ENCODE measurements at regions not wholly inside any gene's neighbourhood (a gene's known extent, or its start where the extent isn't known, plus 50 kb on each side); places are given as distances from the start of the nearest gene placed in this dataset.

DNA sequence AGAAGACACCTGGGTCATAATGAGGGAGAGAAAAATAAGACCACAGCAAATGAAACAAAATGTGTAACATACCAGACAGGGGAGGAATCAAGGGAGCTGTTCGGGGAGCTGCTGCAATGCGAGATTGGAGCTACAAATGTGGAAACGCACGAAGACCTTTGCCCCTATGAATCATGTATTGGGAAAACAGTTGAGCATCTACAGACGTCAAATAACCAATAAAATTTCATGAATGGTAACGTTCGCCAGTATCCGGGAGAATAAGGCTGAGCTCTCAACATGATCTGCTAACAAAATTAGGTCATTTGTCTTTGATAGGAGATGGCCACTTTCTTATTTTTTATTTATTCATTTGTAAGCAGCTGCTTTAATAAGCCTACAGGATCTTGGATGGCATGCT is 486.2 kb upstream of the RBFOX1 start:
- DNase-seq (ENCODE audit: extremely low read depth, low read depth): no peak
- TF ChIP-seq, protein P1, sequence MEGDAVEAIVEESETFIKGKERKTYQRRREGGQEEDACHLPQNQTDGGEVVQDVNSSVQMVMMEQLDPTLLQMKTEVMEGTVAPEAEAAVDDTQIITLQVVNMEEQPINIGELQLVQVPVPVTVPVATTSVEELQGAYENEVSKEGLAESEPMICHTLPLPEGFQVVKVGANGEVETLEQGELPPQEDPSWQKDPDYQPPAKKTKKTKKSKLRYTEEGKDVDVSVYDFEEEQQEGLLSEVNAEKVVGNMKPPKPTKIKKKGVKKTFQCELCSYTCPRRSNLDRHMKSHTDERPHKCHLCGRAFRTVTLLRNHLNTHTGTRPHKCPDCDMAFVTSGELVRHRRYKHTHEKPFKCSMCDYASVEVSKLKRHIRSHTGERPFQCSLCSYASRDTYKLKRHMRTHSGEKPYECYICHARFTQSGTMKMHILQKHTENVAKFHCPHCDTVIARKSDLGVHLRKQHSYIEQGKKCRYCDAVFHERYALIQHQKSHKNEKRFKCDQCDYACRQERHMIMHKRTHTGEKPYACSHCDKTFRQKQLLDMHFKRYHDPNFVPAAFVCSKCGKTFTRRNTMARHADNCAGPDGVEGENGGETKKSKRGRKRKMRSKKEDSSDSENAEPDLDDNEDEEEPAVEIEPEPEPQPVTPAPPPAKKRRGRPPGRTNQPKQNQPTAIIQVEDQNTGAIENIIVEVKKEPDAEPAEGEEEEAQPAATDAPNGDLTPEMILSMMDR (IDR thresholded peaks at IDR 0.05; ENCODE audit: low read depth, low read length): no peak

DNA sequence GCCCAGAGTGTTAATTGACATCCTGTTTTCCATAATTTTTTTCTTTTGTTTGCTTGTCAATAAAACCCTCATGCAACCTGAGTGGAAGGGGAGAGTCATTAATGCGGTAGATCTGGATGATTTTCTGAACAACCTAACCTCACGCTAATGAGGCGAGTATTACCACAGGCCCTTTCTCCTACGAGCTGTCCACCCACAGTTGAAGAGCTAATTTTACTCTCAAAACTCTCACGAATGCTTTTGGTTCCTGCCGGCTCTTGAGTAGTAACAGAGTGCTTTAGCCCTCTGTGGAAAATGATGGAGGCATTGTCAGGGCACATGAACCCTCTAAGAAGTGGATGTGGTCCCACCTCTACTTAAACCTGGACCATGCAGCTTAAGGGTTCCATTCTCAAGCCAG is 491.3 kb upstream of the RBFOX1 start:
- TF ChIP-seq, protein P1 (IDR thresholded peaks at IDR 0.05; ENCODE audit: low read depth, low read length): no peak
- DNase-seq (ENCODE audit: extremely low read depth, low read depth): no peak

DNA sequence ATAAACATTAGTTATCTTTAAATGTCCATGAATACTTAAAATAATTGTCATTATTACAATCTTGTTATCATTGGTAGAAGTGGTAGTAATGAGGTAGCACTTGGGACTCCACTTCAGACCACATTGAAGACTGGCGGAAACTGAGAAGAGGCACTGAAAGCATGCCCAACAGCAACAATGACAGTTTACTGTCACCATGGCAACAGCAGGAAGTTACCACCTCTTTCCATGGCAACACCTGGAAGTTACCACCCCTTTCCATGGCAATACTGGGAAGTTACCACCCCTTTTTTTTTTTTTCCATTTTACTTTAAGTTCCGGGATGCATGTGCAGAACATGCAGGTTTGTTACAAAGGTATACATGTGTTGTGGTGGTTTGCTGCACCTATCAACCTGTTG is 494.9 kb upstream of the RBFOX1 start:
- TF ChIP-seq, protein P1 (IDR thresholded peaks at IDR 0.05; ENCODE audit: low read depth, low read length): no peak
- DNase-seq (ENCODE audit: extremely low read depth, low read depth): no peak

DNA sequence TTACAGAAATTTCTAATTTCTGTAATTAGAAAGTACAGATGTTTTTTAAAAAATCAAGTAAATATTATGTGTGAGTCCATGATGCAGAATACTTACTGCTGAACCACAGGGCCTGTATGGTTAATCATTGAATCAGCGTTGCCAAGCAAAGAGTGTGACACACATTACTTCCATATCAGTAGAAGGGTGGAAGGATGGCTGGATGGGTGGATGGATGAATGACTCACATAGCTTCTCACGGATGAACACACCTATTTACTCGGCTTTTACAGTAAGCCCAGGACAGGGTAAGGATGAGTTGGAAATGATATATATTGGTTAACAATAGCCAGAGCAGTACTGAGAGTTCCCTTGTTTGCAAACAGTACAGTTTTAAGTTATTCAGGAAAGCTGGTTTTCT is 495.9 kb upstream of the RBFOX1 start:
- no peak for DNase-seq (ENCODE audit: extremely low read depth, low read depth)
- TF ChIP-seq, protein P1 (IDR thresholded peaks at IDR 0.05; ENCODE audit: low read depth, low read length): no peak

DNA sequence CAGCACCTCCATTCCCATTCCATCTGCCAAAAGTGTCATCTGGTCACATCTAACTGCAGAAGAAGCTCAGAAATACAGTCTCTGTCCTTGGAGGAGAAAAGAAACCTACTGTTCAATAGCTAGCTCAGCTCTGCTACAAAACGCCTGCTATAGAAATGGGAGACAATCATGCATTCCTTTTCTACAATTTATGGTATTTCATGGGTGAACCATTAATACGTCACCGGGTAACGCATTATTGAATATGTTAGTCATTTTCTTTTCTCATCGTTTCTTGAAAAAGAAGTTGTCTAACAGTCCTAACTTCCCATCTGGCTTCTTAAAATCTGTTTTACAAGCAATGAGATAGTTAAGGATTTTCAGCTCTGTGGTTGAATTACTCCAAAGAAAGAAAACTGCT is 496.7 kb upstream of the RBFOX1 start:
- no peak for DNase-seq (ENCODE audit: extremely low read depth, low read depth)
- TF ChIP-seq, protein P1 (IDR thresholded peaks at IDR 0.05; ENCODE audit: low read depth, low read length): no peak

DNA sequence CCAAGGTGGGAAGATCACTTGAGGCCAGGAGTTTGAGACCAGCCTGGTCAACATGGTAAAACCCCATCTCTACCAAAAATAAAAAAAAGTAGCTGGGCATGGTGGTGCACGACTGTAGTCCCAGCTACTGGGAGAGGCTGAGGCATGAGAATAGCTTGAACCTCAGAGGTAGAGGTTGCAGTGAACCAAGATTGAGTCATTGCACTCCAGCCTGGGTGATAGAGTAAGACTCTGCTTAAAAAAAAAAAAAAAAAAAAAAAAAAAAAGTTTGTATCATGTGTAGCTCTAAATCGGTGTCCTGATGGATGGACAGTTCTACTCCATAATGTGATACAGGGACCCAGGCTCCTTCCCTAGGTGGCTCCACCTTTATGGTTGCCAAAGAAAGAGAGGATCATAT is 497.1 kb upstream of the RBFOX1 start:
- no peak for DNase-seq (ENCODE audit: extremely low read depth, low read depth)
- TF ChIP-seq, protein P1 (IDR thresholded peaks at IDR 0.05; ENCODE audit: low read depth, low read length): no peak

DNA sequence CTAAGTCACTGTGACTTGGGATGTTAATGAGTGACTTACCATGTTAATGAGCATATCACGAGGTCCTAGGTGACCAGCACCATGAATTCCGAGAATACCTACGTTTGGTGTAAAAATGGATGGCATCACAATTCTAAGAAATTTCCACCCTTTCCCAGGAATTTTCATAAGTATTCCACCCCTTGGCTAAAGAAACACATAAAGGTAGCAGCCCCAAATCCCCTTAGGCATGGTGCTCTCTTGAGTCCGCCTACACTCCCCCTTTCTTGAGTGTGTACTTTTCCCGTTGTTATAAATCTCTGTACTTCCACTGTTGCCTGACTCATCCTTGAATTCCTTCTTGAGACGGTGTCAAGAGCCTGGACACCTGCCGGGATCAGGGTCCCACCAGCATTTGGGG is 504.0 kb upstream of the RBFOX1 start:
- TF ChIP-seq, protein P1 (IDR thresholded peaks at IDR 0.05; ENCODE audit: low read depth, low read length): no peak
- DNase-seq (ENCODE audit: extremely low read depth, low read depth): no peak
